ENCODE measurements at regions not wholly inside any gene's neighbourhood (a gene's known extent, or its start where the extent isn't known, plus 50 kb on each side); places are given as distances from the start of the nearest gene placed in this dataset.

- TF ChIP-seq POLR2A (IDR thresholded peaks at IDR 0.05), result no peak
- TF ChIP-seq CTCF (IDR thresholded peaks at IDR 0.05), result no peak
These were observed 88.0 kb downstream of the ZFP36L2 start for GRCh38 chr2:43138441-43138840.
